Dermis blood vessel endothelial cell (primary cell): ENCODE measurements at regions not wholly inside any gene's neighbourhood (a gene's known extent, or its start where the extent isn't known, plus 50 kb on each side); places are given as distances from the start of the nearest gene placed in this dataset.

Experiments
- DNase-seq: peaks from one replicate; pipeline ENCODE4 v3.0.0; 2010

- no peak for DNase-seq
Measured at GRCh38 chr13:106433066-106433465, 102.4 kb downstream of the EFNB2 start.

GRCh38 chr13:106432636-106433035, 102.8 kb downstream of the EFNB2 start:
- no peak for DNase-seq

GRCh38 chr13:106426909-106427308, 108.6 kb downstream of the EFNB2 start:
- no peak for DNase-seq

GRCh38 chr13:106425661-106426060, 109.8 kb downstream of the EFNB2 start:
- no peak for DNase-seq

- DNase-seq: no peak
Measured at GRCh38 chr13:106424805-106425204, 110.7 kb downstream of the EFNB2 start.

- no peak for DNase-seq
Measured at GRCh38 chr13:106423530-106423929, 111.9 kb downstream of the EFNB2 start.

GRCh38 chr13:106418556-106418955, 116.9 kb downstream of the EFNB2 start:
- DNase-seq: no peak

GRCh38 chr13:106417467-106418110, 117.9 kb downstream of the EFNB2 start:
- DNase-seq: no peak

GRCh38 chr13:106416645-106417044, 118.8 kb downstream of the EFNB2 start:
- DNase-seq: no peak

GRCh38 chr13:106415971-106416370, 119.5 kb downstream of the EFNB2 start:
- no peak for DNase-seq

GRCh38 chr13:106415442-106415841, 120.0 kb downstream of the EFNB2 start:
- DNase-seq: no peak

GRCh38 chr13:106407338-106407737, 128.1 kb downstream of the EFNB2 start:
- peak; percentile 5 for DNase-seq

- DNase-seq: no peak
Measured at GRCh38 chr13:106405731-106406130, 129.7 kb downstream of the EFNB2 start.

- DNase-seq: no peak
Measured at GRCh38 chr13:106403280-106403679, 132.2 kb downstream of the EFNB2 start.

GRCh38 chr13:106402866-106403265, 132.6 kb downstream of the EFNB2 start:
- DNase-seq: no peak

GRCh38 chr13:106401081-106401480, 134.4 kb downstream of the EFNB2 start:
- DNase-seq: peak; percentile 27

- no peak for DNase-seq
Measured at GRCh38 chr13:106400289-106400688, 135.2 kb downstream of the EFNB2 start.

GRCh38 chr13:106398289-106398688, 137.2 kb downstream of the EFNB2 start:
- no peak for DNase-seq

GRCh38 chr13:106393776-106394175, 141.7 kb downstream of the EFNB2 start:
- no peak for DNase-seq

- no peak for DNase-seq
Measured at GRCh38 chr13:106391681-106392080, 143.8 kb downstream of the EFNB2 start.

GRCh38 chr13:106391271-106391670, 144.2 kb downstream of the EFNB2 start:
- no peak for DNase-seq

- peak; percentile 22 for DNase-seq
Measured at GRCh38 chr13:106390367-106390766, 145.1 kb downstream of the EFNB2 start.

- DNase-seq: no peak
Measured at GRCh38 chr13:106385654-106386053, 149.8 kb downstream of the EFNB2 start.

GRCh38 chr13:106384516-106384915, 150.9 kb downstream of the EFNB2 start:
- DNase-seq: no peak

GRCh38 chr13:106383791-106384190, 151.7 kb downstream of the EFNB2 start:
- no peak for DNase-seq
